SK-MEL-5 (cell line): ENCODE measurements at regions not wholly inside any gene's neighbourhood (a gene's known extent, or its start where the extent isn't known, plus 50 kb on each side); places are given as distances from the start of the nearest gene placed in this dataset.

Source experiments
- DNase-seq: peaks from one replicate; pipeline ENCODE4 v3.0.0-alpha.2; 2016; ENCODE audit warnings: low read depth, low spot score
- in situ Hi-C: cut with HindIII; loops from 2 replicates; pipeline ENCODE4 v1.10.0; 2016; ENCODE audit warnings: low sequenced_read_pairs, high pct_unique_total_duplicates, low pct_unique_long_range_greater_than_20kb

DNA sequence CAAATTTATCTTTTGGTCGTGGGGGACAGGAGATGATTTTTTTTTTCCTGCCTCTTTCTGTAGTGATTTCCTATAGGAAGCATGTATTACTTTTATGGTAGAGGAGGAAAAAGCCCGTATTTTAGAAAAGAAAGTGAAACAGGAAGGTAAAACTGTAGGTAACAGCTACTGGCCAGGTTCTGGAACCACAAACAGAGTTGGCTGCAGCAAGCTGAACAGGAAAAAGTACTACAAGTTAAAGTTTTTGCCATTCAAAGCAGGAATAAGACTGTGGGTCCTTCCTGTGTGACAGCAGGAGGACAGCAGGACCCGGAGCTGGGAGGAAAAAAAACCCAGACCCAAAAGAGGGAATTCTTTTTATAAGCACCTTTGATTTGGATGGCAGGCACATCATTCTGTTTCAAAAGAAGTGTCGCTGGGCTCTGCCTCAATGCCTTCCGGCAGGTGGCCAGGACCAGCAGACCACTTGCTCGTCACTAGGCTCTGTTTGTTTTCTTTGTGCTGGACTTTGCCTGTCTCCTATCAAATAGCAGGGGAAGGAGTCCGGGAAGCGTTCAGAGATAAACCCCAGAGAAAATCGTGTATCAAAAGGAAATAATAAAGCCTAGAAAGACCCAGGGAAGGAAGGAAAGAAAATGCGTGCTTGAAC, 277.9 kb downstream of the ADGRA3 start:
- in situ Hi-C loops = no loop called here
- DNase-seq = no peak

DNA sequence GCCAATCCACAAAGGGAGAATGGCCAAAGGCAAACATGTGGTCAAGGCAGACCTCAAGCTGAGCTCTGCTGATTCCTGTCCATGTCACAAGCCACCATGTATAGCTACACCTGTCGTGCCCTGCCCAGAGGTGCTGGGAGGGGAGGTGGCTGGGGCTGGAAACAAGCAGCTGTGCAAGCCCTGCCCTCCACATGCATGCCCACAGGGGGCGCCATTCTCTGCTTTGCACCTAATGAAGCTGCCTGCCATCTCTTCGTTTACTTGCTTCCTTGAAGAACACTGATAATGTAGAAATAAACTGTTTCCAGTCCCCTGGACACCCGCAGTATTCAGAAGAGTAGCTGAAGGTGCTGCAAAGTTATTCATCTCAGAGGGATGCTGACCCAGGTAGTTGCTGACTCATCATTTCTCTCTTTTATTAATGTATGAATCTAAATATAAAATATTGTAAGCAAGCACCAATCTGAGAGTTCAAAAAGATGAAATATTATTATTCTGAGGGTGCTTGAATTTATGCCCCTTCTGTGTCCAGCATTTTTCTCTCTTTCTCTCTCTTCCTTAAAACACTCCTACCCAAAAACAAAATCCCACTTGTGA, 278.6 kb downstream of the ADGRA3 start:
- peak; percentile 60 for DNase-seq

DNA sequence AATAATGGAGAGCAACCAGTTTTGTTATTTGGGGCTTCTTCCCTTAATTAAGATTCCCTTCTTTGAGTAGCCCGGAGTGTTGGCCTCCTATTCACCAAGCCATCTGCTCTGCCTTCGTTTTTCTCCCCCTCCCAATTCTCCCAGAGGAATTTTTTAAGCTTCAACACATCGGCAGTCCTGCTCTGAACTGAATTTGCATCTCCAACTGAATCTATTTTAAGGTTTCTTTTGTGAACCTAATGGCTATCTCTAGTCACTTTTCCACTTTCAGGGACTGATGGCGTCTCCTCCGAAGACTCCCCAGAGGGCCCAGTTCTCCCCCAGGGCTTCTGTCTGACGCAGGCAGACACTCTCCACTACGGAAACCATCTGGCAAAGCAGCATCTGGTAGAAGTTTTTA, 280.2 kb downstream of the ADGRA3 start:
- in situ Hi-C loops = no loop called here
- DNase-seq = no peak

More for the DNA sequence above, 278.6 kb downstream of the ADGRA3 start:
- in situ Hi-C loops = no loop called here

DNA sequence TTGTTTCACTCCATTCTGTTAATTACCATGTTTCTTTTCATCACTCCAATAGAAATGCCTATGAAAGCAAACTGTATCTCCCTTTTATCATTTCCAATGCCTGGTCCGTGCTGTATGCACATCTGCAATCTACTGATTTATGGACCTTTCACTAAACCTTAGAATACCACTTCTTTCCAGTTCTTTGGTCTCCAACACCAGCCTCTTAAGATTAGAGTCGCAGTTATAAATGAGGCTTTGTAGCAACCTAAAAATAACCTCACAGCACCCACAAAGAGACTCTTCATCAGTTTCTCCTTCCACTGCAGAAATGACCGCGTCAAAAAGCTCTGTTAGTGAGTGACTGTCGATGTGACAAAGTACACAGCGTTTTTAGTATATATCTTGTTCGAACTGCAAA, 282.6 kb downstream of the ADGRA3 start:
- DNase-seq = peak; percentile 58
- in situ Hi-C loops = no loop called here

DNA sequence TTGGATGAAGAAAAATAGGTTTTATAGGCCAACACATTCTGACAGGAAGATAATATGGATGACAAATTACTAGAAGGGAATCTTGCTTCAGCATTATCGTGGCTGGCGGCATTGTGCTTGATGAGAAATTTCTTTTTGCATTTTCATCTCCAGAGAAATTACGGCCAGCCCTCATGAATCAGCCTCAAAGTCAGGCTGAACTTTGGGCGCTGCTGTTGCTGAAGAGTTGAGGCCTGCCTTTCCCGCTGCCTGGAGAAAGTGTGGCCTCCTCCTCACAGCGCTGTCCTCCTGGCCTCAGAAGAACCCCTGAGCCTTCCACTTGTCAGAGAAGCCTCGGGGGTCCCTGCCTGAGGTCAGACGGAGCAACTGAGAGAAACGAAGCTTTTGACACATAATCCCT, 272.4 kb upstream of the KCNIP4 start:
- in situ Hi-C loops = no loop called here
- DNase-seq = no peak

DNA sequence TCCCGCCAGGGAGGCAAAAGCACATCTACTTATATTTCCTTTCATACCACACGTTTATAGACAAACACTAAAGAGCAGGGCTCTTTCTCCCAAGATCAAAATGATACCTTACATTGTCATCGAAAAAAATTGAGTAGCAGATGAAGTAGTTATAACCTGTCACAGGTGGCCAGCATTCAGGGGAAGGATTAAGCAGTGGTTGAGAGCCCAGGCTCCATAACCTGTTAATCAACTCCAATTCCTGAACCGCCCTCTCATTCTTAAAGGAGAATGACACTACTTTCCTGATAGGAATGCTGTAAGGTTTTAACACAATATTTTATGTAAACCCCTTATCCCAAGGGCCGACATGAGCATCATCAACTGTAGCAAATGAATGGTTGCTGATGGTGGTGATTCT, 268.9 kb upstream of the KCNIP4 start:
- DNase-seq = no peak
- in situ Hi-C loops = no loop called here

DNA sequence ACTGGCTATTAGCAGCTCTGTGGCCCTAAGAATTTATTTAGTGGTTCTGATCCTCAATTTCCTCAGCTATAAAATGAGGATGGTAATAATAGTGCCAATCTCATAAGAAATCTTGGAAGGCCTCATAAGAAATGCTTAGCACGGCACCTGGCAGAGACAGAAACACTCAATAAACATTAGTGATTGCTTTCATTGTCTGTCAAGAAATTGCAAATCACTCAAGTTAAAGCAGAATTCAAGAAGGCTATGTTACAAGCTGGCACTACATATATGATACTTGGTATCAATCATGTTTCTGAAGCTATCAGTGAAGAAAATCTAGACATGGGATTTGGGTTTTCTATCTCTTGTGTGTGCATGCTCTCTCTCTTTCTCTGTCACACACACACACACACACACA, 267.7 kb upstream of the KCNIP4 start:
- in situ Hi-C loops = no loop called here
- no peak for DNase-seq

DNA sequence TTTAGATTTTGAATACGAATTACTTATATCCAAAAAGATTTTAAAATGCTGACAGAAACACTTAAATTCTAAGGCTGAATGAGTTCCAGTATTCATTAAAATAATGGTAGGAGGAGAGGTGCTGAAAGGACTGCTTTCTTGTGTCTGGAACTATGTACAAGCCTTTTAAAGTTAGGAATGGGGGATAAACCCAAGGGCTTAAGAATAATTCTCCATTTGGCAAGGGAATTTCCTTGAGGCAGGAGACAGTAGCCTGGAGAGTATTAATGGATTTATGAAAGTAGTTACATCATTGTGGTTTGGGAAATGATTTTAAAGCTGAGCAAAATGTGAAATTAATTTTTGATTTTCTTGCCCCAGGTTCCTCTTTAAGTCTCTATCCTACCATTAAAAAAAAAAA, 266.5 kb upstream of the KCNIP4 start:
- DNase-seq = no peak
- in situ Hi-C loops = no loop called here

DNA sequence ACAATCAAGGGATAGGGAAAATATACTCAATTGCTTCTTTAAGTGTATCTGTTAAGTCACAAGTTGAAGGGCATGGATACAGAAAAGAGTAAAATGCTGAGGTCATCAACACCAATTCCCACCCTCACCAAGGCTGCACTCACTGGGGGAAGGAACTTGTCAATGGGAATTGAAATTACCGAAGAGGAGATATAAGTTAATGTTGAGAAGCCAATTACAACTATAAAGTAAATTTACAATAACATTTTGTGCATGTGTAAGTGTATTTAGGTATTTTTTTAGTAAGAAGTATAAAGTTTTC, 255.1 kb upstream of the KCNIP4 start:
- no peak for DNase-seq
- in situ Hi-C loops = no loop called here

DNA sequence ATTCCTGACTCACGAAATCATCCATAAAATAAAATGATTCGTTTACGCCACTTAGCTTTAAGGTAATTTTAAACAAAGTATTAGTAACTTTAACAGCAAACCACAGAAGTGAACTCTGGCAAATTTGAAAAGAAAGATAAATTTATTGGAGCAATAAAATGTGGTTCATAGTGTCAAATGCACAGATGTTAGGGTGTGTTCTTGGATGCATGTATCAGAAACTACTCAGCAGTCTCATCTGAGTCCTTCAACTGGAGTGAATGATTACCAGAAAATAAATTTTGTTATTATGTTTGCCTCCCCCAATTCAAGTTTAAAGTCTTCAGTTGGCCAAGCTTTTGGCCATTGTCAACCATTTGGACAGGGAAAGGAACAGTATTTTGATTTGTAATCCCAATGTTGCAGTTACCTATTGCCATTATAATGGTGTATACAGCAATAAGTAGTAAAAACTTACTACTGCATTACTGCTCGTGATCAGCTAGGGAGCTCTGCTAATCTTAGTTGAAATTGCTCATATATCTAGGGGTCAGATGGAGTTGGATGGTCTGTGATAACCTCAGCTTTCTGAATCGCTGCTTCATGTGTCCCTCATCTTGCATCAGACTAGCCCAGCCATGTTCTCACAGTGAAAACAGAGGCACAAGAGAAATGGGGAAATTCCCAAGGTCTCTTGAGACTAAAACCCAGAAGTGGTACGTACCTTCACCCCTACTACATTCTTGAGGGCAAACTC, 254.6 kb upstream of the KCNIP4 start:
- no peak for DNase-seq
- in situ Hi-C loops = no loop called here

DNA sequence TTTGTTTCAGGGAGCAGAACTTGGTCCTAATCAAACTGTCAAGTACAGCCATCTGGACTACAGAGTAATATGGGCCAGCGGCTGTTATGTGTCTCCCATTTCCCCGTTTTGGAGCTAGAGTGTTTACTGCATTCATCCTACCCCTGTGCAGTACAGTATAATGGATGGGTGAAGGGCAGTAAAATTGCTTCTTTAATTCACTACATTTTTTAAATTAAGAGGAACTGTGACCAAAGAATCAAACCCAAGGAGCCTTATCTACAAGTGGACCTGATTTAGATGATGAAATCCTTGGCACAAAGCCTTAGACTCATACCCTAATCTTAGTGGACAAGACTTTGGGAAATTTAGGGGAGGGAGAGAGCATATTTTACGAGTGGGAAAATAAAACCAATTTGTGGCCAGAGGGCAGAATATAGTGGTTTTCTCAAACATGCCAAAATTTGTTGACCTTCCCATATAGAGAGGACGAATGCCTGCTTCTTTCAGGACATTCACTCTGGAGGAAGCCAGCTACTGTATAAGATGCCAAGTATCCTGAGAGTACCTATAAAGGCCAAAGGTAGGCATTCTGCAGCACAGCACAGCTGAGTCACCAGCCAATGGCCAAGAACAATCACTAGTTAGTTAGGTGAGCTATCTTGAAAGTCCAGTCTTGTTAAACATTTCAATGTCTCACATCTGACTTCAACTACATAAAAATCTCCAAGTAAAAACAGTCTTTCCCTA, 253.8 kb upstream of the KCNIP4 start:
- DNase-seq = no peak
- in situ Hi-C loops = no loop called here

DNA sequence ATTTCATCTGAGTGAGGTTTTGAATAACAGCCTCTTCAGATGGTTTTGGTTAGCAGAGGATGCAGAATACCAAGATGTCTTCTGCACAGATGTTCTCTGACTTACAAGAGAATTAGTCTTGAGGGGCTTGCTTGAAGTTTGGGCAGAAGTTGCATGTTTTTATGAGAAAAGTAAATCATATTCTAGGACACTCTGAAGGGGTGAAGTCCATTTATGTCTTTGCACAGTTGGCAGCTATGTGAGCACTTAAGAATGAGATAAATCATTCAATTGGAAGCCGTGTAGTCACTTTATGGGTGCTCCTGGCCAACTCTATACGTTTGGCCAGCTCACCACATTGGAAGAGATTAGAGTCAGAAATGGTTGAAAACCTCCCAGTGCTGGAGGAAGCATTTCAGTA, 252.7 kb upstream of the KCNIP4 start:
- in situ Hi-C loops = no loop called here
- DNase-seq = no peak

DNA sequence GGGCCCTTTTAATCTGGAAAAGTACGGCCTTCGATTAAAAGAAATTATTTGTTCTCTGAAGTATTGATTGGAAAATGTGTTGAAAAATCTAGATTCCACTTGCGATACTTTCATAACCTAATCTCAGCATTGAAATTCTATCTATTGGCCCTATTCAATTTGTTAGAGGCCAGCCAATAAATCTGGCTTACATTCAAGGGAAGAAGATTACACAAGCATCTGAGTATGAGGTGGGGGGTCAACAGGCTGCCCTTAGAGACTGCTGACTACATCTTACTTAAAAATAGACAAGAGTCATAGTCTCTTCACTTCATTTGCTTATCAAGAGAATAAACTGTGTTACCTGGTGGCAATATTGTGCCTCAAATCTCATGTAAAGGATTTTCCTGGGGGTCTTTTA, 248.0 kb upstream of the KCNIP4 start:
- in situ Hi-C loops = no loop called here
- no peak for DNase-seq

DNA sequence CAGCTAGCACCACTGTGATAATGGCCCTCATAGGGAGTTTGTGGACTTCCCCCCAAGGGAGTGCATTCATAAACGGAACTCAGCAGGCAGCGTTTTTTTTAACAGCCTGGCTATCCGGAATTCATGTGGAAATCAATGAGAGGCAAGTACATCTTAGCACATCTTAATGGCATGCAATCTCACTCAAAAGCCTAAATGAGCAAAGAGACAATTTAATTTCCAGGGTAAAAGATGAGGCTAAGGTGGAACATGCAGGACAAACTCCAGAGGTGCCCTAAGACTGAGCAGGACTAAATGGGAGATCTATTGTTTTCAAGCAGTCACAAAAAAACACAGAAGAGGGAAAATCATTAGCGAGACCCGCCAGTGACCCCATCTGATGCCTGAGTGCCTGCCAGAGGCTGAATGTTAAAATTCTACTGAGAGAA, 243.5 kb upstream of the KCNIP4 start:
- no peak for DNase-seq
- in situ Hi-C loops = no loop called here

DNA sequence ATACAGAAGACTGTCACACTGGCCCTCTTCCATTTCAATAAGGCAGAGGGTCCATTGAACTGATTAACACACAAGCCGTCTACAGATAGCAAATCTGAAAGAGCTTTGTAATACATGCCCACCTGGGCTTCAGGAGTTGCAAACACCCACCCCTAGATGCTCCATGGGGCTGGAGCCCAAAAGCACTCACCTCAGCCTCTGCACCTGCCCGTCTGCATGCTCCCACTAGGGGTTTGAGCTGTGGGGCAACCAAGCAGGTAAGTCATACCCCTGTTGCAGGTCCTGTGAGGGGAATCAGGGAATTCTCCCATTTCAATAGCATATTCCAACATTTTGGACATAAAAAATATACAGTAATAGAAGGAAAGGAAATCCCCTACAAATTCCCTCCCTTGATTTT, 243.0 kb upstream of the KCNIP4 start:
- no peak for DNase-seq
- in situ Hi-C loops = no loop called here

DNA sequence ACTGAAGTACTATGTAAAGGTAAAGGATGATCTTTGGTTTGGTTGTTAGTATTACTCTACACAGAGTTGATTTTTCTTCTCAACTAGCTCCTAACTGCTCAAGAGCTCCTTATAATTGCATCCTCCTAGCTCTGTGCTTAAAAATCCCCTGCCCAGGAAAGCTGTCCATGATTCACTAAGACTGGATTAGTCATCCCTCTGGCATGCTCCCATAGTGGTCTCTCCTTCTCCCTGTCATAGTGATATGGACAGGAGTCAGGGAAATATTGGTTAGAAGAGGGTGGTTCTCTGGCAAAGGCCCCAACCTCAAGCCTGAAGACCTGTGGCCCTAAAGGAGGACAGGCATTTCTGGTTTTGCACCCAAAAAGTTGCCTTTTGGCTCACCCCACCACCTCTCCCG, 242.3 kb upstream of the KCNIP4 start:
- in situ Hi-C loops = no loop called here
- no peak for DNase-seq

DNA sequence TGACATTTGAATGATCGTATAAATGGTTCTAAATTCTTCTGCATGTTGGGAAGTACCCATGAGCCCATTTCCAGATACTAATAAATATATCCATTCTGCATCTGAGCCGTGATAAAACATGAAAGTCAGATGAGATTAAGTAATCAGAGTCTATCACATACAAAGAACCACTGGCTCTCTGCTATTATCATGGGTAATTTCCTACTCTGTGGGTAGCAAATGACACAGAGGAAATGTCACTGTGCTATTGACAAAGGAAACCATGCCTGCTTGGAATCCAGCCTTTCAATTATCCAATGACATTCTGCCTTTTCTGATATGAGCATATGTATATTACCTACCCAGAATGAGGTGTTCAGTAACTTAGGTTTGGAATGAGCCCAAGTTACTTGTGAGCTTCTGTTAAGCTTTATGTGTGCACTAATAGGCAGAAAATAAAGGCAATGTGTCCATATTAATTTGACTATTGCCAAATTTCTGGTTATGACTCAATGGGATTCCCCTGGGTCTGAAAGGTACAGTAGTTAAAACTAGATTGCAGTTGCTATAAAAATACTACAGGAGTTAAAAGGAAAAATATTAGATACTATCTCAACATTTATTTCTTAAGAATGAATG, 238.7 kb upstream of the KCNIP4 start:
- in situ Hi-C loops = no loop called here
- no peak for DNase-seq

DNA sequence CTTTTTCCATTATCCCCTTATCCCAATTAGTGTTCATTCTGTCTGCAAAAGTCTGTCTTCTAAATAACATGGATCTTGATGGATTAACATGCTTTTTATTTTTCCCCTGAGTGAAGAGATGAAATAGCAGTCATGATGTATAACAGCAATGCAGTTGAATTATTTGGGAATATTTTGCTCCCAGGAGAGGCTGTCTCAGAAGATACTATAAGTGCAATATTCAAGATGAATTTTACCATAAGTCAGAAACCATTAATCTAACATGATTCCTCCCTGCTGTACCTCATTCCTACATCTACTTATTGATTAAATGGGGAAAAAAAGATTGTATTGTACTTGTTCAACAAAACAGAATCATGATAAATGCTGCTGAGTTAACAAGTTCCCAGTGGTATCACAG, 233.2 kb upstream of the KCNIP4 start:
- no peak for DNase-seq
- in situ Hi-C loops = no loop called here
